SU-DHL-6 (cell line): ENCODE measurements at regions not wholly inside any gene's neighbourhood (a gene's known extent, or its start where the extent isn't known, plus 50 kb on each side); places are given as distances from the start of the nearest gene placed in this dataset.

Experiments used
- H2AFZ ChIP-seq: fragments of 200-600 bp; sonication (generic); 2 replicates; pipeline ENCODE4 v1.6.1; 2014; ENCODE audit warnings: low read depth, mild to moderate bottlenecking, moderate library complexity, mixed read lengths, antibody characterized with exemption, low read length; ENCODE audit not compliant: severe bottlenecking
- H3F3A ChIP-seq: fragments of 200-600 bp; shearing (Covaris generic); 2 replicates; pipeline ENCODE4 v1.6.0; 2016; ENCODE audit warnings: antibody characterized with exemption, mild to moderate bottlenecking; ENCODE audit not compliant: insufficient read depth
- H3K27ac ChIP-seq: fragments of 200-600 bp; sonication (generic); 2 replicates; pipeline ENCODE4 v1.5.1; 2016; ENCODE audit warnings: low read depth, mild to moderate bottlenecking, low read length, moderate library complexity, mixed read lengths
- H3K27me3 ChIP-seq: fragments of 200-600 bp; sonication (generic), shearing (Covaris generic); 2 replicates; pipeline ENCODE4 v1.6.0; 2014; ENCODE audit warnings: mild to moderate bottlenecking, low read length
- H3K36me3 ChIP-seq: fragments of 200-600 bp; sonication (generic); 2 replicates; pipeline ENCODE4 v1.6.1; 2014; ENCODE audit warnings: mild to moderate bottlenecking, low read length, mixed read lengths
- H3K4me2 ChIP-seq: fragments of 300-600, 200-600 bp; shearing (Covaris generic), sonication (generic); 2 replicates; pipeline ENCODE4 v1.6.0; 2014; ENCODE audit warnings: low read length, low read depth, mild to moderate bottlenecking; ENCODE audit not compliant: poor library complexity, severe bottlenecking
- H3K4me3 ChIP-seq: fragments of 200-600 bp; sonication (generic); 2 replicates; pipeline ENCODE4 v1.5.1; 2014; ENCODE audit warnings: antibody characterized with exemption, low read length, mild to moderate bottlenecking, mixed read lengths; ENCODE audit not compliant: insufficient read depth, poor library complexity, severe bottlenecking
- H3K79me2 ChIP-seq: fragments of 200-600 bp; sonication (generic); 2 replicates; pipeline ENCODE4 v1.6.1; 2014; ENCODE audit warnings: mild to moderate bottlenecking, low read length, moderate library complexity; ENCODE audit not compliant: insufficient read depth
- H3K9ac ChIP-seq: fragments of 200-600 bp; sonication (generic); 2 replicates; pipeline ENCODE4 v1.7.0; 2014; ENCODE audit warnings: mild to moderate bottlenecking, low read length
- H3K9me2 ChIP-seq: fragments of 200-600 bp; sonication (generic); replicated peaks from 2 replicates; pipeline ENCODE4 v1.6.1; 2014; ENCODE audit warnings: low read length; ENCODE audit not compliant: insufficient read depth
- H3K9me3 ChIP-seq: fragments of 200-600 bp; sonication (generic); 2 replicates; pipeline ENCODE4 v1.6.1; 2014; ENCODE audit warnings: low read length, mixed read lengths; ENCODE audit not compliant: insufficient read depth
- H4K20me1 ChIP-seq: fragments of 200-600 bp; sonication (generic); 2 replicates; pipeline ENCODE4 v1.6.1; 2014; ENCODE audit warnings: low read depth, mild to moderate bottlenecking, antibody characterized with exemption, low read length, moderate library complexity, mixed read lengths
- EZH2phosphoT487 ChIP-seq: fragments of 200-600 bp; sonication (generic), shearing (Covaris generic); conservative IDR thresholded peaks from 2 replicates; pipeline ENCODE4 v1.6.1; 2018; ENCODE audit warnings: mild to moderate bottlenecking, antibody characterized with exemption, low read length, moderate library complexity, mixed read lengths
- TF ChIP-seq, protein P1 (sequence below): fragments of 200-600 bp; sonication (generic); IDR thresholded peaks from one replicate; pipeline ENCODE4 v1.5.1; 2017; ENCODE audit warnings: antibody characterized with exemption, mild to moderate bottlenecking, low read length, moderate library complexity; ENCODE audit not compliant: insufficient read depth, poor library complexity, severe bottlenecking

DNA sequence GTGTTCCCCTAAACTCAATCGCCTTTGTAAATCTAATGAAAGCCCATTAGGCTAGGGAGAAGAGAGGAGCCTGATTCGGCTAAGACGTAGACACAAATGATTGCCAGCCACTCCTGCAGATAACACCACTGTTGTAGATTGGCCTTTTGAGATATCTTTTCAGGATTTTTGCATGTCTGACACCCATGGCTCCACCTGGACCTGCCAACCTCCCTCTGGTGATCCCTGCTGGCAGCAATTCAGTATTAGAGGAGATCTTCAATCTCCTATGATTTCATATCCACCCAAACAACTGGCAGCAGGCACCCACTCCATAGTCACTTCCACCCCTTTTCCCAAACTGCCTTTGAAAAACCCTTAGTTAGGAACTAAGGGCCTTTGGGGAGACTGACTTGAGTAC lies 191.9 kb upstream of the UBL3 start:
- Histone ChIP-seq H2AFZ (no peak overlapping the region), H3K36me3 (no peaks in the 10 kb centered on the region), H3K4me3 (no peak overlapping the region), H3F3A (no peaks in the 10 kb centered on the region), H3K9ac (no peak overlapping the region), H3K79me2 (no peaks in the 10 kb centered on the region), H3K9me3 (no peaks in the 10 kb centered on the region), H3K9me2 (no peaks in the 10 kb centered on the region), H3K27ac (no peak overlapping the region), H4K20me1 (no peaks in the 10 kb centered on the region), H3K4me2 (no peak overlapping the region), H3K27me3 (no peaks in the 10 kb centered on the region)
- TF ChIP-seq, protein P1, sequence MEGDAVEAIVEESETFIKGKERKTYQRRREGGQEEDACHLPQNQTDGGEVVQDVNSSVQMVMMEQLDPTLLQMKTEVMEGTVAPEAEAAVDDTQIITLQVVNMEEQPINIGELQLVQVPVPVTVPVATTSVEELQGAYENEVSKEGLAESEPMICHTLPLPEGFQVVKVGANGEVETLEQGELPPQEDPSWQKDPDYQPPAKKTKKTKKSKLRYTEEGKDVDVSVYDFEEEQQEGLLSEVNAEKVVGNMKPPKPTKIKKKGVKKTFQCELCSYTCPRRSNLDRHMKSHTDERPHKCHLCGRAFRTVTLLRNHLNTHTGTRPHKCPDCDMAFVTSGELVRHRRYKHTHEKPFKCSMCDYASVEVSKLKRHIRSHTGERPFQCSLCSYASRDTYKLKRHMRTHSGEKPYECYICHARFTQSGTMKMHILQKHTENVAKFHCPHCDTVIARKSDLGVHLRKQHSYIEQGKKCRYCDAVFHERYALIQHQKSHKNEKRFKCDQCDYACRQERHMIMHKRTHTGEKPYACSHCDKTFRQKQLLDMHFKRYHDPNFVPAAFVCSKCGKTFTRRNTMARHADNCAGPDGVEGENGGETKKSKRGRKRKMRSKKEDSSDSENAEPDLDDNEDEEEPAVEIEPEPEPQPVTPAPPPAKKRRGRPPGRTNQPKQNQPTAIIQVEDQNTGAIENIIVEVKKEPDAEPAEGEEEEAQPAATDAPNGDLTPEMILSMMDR = no peak
- no peak for TF ChIP-seq EZH2phosphoT487

DNA sequence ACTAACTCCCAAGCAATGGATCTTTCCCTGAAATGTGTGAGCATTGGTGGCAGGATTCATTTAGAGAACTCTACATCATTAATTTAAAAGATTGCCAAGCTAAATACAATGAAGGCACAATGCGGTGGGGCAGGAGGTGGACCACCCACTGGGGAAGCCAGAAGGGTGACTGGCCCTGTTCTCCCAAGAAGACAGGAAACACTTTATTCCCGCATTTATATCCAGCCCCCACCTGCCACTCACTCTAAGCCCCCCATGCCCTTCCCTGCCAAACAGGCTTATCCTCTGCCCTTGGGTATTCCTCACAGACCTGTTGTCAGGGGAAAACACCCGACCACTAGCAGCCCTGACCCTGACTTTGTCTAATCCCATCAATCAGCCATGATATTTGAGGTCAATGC lies 189.1 kb upstream of the UBL3 start:
- Histone ChIP-seq H3F3A (no peaks in the 10 kb centered on the region), H4K20me1 (no peaks in the 10 kb centered on the region), H3K9me2 (no peaks in the 10 kb centered on the region), H3K79me2 (no peaks in the 10 kb centered on the region), H3K9ac (no peak overlapping the region), H3K9me3 (no peaks in the 10 kb centered on the region), H3K36me3 (no peaks in the 10 kb centered on the region), H3K4me2 (no peak overlapping the region), H3K27ac (no peak overlapping the region), H2AFZ (no peak overlapping the region), H3K4me3 (no peak overlapping the region), H3K27me3 (no peaks in the 10 kb centered on the region)
- no peak for TF ChIP-seq EZH2phosphoT487
- TF ChIP-seq, protein P1 = no peak

DNA sequence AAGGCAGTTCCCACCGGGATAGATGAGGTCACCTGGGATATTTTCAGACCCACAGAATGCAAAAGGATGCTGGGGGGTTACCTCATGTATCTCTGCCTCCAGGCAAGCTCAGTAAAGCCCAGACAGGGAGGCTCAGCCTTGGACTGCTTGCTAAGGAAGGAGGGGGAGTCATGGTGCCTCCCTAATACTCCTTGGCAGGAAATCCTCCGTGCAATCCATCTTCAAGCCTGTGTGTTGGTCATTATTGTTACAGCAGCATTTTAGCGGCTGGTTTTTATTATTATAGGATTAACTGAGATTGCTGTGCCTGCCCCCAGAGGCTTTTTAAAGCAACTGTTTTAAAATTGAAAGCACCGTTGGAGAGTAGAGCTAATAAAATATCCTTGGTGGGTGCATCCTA lies 188.5 kb upstream of the UBL3 start:
- Histone ChIP-seq H3K4me2 (no peak overlapping the region), H3K9me3 (no peaks in the 10 kb centered on the region), H3F3A (no peaks in the 10 kb centered on the region), H3K36me3 (no peaks in the 10 kb centered on the region), H4K20me1 (no peaks in the 10 kb centered on the region), H3K9me2 (no peaks in the 10 kb centered on the region), H3K79me2 (no peaks in the 10 kb centered on the region), H3K27me3 (no peaks in the 10 kb centered on the region), H3K4me3 (no peak overlapping the region), H3K27ac (no peak overlapping the region), H3K9ac (no peak overlapping the region), H2AFZ (no peak overlapping the region)
- TF ChIP-seq EZH2phosphoT487 = no peak
- TF ChIP-seq, protein P1 = no peak

DNA sequence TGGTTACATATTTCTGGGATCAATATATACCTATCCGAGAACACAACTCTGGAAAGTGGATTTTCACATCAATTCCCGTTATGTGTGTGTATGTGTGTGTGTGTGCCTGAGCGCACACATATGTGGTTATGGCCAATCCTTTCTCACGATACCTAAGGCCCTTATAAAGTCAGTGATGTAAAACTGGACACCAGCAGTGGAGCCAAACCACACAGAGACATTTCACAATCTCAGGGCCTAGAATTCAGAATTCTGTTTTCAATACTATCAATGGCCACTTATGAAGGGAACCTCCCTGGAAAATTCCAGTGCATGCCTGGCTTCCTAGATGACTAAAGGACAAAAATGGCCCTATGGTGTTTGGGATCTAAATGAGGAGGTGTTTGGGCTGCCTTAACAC lies 187.3 kb upstream of the UBL3 start:
- Histone ChIP-seq H3K9me3 (no peaks in the 10 kb centered on the region), H3K9ac (no peak overlapping the region), H3F3A (no peaks in the 10 kb centered on the region), H3K79me2 (no peaks in the 10 kb centered on the region), H4K20me1 (no peaks in the 10 kb centered on the region), H2AFZ (no peak overlapping the region), H3K36me3 (no peaks in the 10 kb centered on the region), H3K9me2 (no peaks in the 10 kb centered on the region), H3K27me3 (no peaks in the 10 kb centered on the region), H3K27ac (no peak overlapping the region), H3K4me2 (no peak overlapping the region), H3K4me3 (no peak overlapping the region)
- no peak for TF ChIP-seq EZH2phosphoT487
- TF ChIP-seq, protein P1 = no peak
